ENCODE measurements at regions not wholly inside any gene's neighbourhood (a gene's known extent, or its start where the extent isn't known, plus 50 kb on each side); places are given as distances from the start of the nearest gene placed in this dataset.

DNA sequence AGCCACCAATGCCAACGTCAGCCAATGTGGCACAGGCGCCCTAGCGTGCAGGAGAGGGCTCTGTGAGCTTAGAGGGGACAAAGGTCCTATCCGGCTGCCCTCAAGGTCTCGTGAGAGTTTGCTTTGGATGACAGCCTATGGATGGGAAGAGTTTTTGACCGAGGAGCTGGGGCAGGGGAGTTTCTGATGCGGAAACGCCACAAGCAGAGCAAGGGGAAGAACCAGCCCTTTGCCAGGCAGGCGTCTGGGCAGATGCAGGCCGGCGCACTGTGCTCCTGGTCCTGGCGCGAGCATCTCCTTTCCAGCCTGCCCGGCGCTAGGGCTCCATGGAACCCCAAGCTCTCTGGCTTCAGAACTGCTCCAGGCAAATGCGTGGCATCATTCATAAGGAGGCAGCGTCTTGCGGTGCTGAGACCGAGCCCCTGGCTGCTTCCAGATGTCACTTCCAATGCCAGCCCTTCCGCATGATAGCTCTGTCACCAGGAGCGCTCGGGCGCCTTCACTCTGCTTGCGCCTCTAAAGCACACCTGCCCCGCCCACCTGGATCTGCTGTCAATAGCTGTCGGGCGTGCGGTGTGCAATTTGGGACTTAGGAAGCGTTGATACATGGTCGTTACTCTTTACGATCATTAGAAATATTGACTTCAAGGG, 374.9 kb upstream of the IRX1 start:
- Histone ChIP-seq H3K9me3 (no peaks in the 10 kb centered on the region), H3K27me3 (no peaks in the 10 kb centered on the region), H3K27ac (no peak overlapping the region), H3K4me3 (no peak overlapping the region), H3K4me1 (no peaks in the 10 kb centered on the region), H3K36me3 (no peaks in the 10 kb centered on the region)
- TF ChIP-seq POLR2AphosphoS5 (IDR thresholded peaks at IDR 0.05) = no peak
- no peak for TF ChIP-seq CTCF (IDR thresholded peaks at IDR 0.05)
- no peak for TF ChIP-seq POLR2A (IDR thresholded peaks at IDR 0.05)
- DNase-seq (ENCODE audit: low spot score in 2 of 2) = no peak
- intact Hi-C loops (cut with DNase I; ENCODE audit: low total_unique reads) = loop anchor here (2.0 kb wide), 1 partner anchor 76 kb away; no protein-coding TSS in a partner anchor

DNA sequence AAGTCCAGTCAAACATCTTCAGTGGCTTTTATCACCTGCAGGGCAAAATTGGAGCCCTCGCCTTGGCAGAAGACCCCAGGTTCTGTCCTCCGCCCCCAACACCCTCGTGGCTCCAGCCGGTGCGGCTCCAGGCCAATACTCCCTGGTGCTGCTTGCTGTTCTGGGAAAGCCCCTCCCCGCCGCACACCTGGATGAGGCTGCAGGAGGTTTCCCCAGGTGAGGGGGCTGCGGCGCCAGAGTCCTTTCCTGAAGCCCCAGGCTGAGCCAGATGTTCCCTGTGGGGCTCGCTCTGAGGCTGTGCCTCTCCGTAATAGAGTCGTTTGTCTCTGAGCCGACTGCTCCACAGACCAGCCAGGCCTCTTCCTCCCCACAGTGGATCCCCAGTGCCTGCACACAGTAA, 375.4 kb upstream of the IRX1 start:
- no peak overlapping the region for H3K27ac ChIP-seq
- TF ChIP-seq POLR2A (IDR thresholded peaks at IDR 0.05) = no peak
- no peak for TF ChIP-seq CTCF (IDR thresholded peaks at IDR 0.05)
- no peak for TF ChIP-seq POLR2AphosphoS5 (IDR thresholded peaks at IDR 0.05)
- intact Hi-C loops (cut with DNase I; ENCODE audit: low total_unique reads) = loop anchor here (2.0 kb wide), 1 partner anchor 75 kb away; no protein-coding TSS in a partner anchor
- DNase-seq (ENCODE audit: low spot score in 2 of 2) = no peak
- no peak overlapping the region for H3K4me3 ChIP-seq
- H3K4me1 ChIP-seq = no peaks in the 10 kb centered on the region
- no peaks in the 10 kb centered on the region for H3K36me3 ChIP-seq
- no peaks in the 10 kb centered on the region for H3K27me3 ChIP-seq
- no peaks in the 10 kb centered on the region for H3K9me3 ChIP-seq

DNA sequence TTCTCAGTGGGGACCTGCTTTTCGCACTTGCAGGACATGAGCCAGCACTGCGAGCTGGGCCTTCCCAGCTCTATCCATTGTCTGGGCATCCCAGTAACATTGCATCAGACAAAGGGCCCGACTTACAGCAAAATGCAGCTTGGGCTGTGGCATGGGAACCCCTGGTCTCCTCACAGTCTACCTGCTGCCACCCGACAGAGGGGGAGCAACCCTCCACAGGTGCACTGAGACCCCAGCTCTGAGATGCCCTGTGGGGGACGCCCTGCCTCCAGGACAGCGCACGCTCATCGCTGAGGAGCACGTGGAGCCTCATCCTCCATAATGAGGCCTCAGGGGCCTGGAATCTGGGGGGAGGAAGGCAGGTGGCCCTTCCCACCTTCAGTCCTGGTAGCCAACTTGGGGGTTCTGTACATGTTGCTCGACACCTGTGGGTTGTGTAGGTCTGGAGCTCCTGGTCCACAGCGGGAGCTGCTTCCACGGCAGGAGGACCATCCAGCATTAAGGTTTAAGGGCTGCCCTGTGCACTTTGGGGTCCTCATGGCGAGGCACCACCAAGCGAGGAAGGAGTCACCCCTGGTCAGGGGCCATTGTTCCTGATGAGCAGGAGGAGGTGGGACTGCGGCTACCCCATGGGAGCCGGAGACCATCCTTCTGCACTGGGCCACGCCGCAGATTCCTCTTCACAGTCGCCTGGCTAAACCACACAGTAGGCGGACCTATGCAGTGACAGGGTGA, 376.5 kb upstream of the IRX1 start:
- Histone ChIP-seq H3K36me3 (no peaks in the 10 kb centered on the region), H3K4me3 (no peak overlapping the region), H3K27me3 (no peaks in the 10 kb centered on the region), H3K4me1 (no peaks in the 10 kb centered on the region), H3K27ac (no peak overlapping the region), H3K9me3 (no peaks in the 10 kb centered on the region)
- no peak for DNase-seq (ENCODE audit: low spot score in 2 of 2)
- TF ChIP-seq CTCF (IDR thresholded peaks at IDR 0.05) = no peak
- no peak for TF ChIP-seq POLR2AphosphoS5 (IDR thresholded peaks at IDR 0.05)
- TF ChIP-seq POLR2A (IDR thresholded peaks at IDR 0.05) = no peak
- intact Hi-C loops (cut with DNase I; ENCODE audit: low total_unique reads) = no loop called here

DNA sequence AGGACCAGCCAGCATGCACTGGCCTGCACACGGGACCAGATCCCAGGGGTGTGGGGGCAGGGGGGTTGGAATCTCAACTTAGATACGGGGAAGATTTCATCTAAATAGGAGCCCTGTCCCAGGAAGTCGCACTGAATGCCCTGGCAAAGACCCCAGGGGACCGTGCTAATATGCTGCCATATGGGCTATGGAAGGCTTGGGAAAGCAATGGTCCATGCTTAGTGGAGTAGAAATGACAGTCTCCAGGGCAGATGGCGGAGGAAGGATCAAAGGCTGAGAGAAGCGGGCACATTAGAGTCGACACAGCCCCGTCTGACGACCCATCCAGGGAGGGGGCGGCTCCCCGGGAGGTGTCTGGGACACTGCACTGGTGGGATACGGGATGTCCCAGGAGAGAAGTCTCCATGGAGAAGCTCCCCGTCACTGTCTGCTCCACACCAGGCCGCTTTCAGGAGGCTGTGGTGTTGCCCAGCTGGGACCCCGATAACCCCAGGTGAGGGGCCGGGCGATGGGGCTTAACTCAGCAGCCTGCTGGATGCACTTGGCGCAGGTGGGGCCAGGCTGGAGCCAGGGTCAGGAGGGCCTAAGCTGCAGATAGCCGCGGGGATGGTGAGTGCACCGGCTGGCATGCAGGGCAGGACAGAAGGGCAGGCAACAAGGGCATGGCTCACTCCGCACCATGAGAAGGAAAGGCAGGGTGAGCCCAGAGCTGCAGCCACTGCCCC, 377.7 kb upstream of the IRX1 start:
- no peak for DNase-seq (ENCODE audit: low spot score in 2 of 2)
- Histone ChIP-seq H3K27ac (no peak overlapping the region), H3K9me3 (no peaks in the 10 kb centered on the region), H3K4me3 (no peak overlapping the region), H3K36me3 (no peaks in the 10 kb centered on the region), H3K4me1 (no peaks in the 10 kb centered on the region), H3K27me3 (no peaks in the 10 kb centered on the region)
- intact Hi-C loops (cut with DNase I; ENCODE audit: low total_unique reads) = no loop called here
- TF ChIP-seq POLR2A (IDR thresholded peaks at IDR 0.05) (no peak), CTCF (IDR thresholded peaks at IDR 0.05) (no peak), POLR2AphosphoS5 (IDR thresholded peaks at IDR 0.05) (no peak)

DNA sequence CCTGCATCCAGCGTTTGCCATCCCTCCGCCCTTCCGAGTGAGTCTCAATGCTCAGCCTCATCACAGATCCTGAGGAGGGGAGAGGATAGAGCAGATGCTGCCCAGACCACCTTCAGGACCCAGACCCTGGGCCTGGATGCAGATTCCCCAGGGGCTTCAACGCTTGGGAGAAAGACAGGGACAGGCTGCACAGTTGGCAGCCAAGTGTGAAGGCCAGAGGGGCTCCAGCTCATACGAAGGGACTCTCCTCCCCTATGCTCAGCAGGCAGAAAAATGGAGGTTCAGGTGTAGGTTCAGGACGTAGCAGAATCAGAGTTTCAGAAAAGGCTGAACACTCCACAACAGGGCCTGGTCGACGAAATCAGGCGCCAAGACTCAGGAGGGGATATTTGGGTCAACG, 378.5 kb upstream of the IRX1 start:
- no peak for DNase-seq (ENCODE audit: low spot score in 2 of 2)
- Histone ChIP-seq H3K27ac (no peak overlapping the region), H3K36me3 (no peaks in the 10 kb centered on the region), H3K27me3 (no peaks in the 10 kb centered on the region), H3K9me3 (no peaks in the 10 kb centered on the region), H3K4me1 (no peaks in the 10 kb centered on the region), H3K4me3 (no peak overlapping the region)
- intact Hi-C loops (cut with DNase I; ENCODE audit: low total_unique reads) = no loop called here
- TF ChIP-seq CTCF (IDR thresholded peaks at IDR 0.05) (no peak), POLR2AphosphoS5 (IDR thresholded peaks at IDR 0.05) (no peak), POLR2A (IDR thresholded peaks at IDR 0.05) (no peak)

Data from breast epithelium (tissue), 4 donors.